ENCODE measurements at regions not wholly inside any gene's neighbourhood (a gene's known extent, or its start where the extent isn't known, plus 50 kb on each side); places are given as distances from the start of the nearest gene placed in this dataset.

DNA sequence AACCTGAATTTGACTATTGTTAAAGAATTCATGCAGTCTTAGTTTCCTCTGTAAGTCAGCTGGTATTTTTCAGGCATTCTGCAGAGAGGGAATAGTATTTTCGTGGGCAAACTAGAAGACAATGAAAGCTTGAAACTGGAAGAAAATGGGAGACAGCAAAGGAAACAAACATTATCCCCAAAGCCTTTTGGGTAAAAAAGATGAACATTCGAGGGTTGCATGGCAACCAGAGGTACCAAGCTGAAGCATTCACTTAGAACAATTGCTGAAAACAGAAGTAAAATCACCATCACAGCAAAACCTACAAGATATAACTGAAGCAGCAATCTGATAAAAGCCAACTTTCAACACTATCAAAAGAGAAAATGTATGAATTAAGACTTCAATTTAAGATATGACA, 233.7 kb downstream of the SCG2 start:
- DNase-seq (ENCODE audit: low read depth in 2 of 3, low spot score in 2 of 3) = no peak

DNA sequence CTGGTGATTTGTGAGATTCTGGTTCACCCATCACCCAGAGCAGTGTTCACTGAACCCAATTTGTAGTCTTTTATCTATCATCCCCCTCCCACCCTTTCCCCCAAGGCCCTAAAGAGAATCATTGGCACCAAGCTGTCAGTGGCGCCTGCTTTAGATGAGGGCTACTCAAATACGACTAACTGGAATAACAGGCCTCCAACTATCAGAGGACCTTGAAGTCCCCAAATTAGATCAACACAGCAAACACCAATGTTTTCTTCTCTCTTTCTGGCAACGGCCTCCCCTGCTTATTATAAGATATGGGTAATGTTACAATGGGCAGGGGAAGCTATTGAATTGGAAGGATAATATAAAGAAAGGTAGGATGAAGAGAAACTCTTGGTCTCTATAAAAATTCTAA, 232.3 kb downstream of the SCG2 start:
- no peak for DNase-seq (ENCODE audit: low read depth in 2 of 3, low spot score in 2 of 3)

DNA sequence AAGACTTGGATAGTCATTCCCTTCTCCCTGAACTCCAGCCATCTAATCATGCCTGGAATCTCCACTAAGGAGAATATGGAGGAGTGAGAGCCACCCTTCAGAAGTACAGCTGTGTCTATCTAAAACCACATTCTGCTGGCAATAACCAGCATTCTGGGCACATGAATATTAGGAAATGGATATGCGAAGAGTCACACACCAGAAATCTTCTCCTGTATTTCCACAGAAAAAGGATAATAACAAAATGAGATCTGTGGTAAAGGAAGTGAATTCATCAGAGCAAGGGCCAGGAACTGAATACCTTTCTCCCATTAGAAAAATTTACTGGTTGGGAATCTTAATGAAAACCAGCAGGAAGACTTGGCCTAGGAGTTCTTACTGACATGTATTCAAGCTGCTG, 218.8 kb downstream of the SCG2 start:
- DNase-seq (ENCODE audit: low read depth in 2 of 3, low spot score in 2 of 3) = no peak

DNA sequence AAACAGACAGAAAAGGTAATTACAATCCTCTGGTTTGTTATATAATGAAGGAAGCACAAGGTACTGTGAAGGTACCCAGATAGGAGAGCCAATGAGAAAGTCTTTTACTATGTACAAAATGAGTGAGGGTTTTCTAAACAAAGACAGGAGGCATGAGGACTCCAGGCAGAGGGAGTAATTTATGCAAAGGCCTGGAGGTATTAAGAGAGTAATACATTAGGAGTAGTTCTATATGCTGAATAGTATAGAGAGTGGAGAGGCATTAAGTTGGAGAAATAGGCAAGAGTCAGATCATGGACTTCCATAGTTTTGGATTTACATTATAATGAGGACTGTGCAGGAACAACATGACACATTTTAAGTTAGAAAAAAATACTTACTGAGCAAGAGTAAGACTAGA, 216.0 kb downstream of the SCG2 start:
- no peak for DNase-seq (ENCODE audit: low read depth in 2 of 3, low spot score in 2 of 3)

DNA sequence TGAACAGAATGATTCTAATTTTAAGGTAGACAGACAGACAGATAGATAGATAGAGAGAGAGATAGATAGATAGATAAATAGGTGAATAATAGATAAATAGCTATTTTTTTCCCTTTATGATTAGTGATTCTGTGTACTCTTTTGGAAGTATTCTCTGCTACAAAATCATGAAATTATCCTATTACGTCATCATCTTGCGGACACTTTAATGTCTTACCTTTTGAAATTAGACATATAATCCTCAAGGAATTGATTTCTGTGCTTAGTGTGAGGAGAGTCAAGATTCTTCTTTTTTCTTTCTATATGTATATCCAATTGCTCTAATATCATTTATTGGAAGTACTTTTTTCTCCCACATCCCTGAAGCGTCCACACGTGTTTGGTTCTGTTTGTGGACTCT, 215.2 kb downstream of the SCG2 start:
- DNase-seq (ENCODE audit: low read depth in 2 of 3, low spot score in 2 of 3) = no peak

DNA sequence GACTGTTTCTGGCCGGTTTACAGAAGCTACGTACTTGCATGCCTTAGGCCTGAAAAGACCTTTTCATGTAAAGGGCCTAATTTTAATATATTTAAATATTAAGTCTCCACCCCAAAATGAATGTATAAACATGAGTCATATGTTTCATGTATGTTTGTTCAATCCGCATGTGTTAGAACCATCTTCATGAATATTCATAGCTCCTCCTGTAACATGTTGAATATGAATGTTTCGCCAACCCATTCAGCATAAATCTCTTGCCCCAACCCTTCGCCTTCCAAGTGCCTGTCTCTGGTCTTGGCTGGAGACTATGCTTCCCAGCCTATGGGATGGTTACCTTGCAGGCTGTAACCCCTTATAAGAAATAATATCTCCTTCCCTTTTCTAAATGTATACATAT, 212.5 kb downstream of the SCG2 start:
- no peak for DNase-seq (ENCODE audit: low read depth in 2 of 3, low spot score in 2 of 3)

DNA sequence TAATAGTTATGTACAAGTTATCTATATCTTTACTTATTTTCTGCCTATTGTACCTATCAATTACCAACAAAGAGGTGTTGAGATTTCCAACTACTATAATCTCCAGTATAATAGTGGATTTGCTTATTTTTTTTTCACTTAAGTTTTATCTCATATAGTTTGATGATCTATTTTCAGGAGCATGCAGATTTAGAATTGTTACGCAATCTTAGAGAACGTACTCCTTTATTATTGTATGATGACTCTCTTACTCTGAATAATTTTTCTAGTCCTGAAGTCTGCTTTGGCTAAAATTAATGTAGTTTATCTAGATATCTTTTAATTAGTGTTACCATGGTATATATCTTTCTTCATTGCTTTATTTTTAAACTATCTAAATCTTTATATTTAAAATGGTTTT, 205.2 kb downstream of the SCG2 start:
- no peak for DNase-seq (ENCODE audit: low read depth in 2 of 3, low spot score in 2 of 3)

DNA sequence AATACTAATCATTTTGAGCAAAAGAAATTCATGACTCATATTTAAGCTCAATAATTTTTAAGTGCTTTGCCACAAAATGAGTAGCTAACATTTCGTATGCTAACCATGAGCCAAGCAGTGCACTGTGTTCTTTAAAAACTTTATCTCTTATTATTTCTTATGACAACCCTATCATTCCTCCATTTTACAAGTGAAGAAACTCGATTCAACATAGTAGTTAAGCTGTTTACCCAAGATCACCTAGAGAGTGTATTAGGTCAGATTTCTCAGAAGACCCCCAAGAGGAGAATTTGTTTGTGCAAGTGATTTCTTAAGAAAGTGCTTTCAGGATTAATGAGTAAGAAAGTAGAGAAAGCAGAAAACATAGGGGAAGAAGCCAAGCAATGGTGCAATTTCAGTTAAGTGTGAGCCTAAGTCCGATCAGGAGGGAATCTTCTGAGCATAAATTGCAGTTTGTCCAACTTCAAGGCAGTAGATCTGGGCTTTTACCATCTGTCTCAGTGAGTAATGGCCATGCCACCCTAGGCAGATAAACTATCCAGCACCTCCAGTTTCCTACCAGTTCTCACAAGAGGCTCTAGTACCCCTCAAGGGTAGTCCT, 202.7 kb downstream of the SCG2 start:
- DNase-seq (ENCODE audit: low read depth in 2 of 3, low spot score in 2 of 3) = no peak

DNA sequence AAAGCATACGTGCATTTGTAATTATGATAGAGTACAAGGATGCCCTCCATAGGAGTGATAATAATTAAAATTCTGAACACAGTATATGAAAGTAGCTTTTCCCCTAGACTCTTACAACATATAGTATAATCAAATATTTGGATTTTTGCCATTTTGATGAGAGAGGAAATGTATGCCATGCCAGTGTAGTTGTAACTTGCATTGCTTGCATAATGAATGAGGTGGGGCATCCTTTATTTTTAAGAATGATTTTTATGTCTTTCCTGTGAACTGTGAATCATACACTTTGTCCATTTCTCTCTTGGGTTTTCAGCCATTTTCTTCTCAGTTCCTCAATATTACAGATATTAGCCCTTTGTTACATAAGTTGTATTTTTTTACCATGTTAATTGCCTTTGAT, 197.5 kb downstream of the SCG2 start:
- DNase-seq (ENCODE audit: low read depth in 2 of 3, low spot score in 2 of 3) = no peak

DNA sequence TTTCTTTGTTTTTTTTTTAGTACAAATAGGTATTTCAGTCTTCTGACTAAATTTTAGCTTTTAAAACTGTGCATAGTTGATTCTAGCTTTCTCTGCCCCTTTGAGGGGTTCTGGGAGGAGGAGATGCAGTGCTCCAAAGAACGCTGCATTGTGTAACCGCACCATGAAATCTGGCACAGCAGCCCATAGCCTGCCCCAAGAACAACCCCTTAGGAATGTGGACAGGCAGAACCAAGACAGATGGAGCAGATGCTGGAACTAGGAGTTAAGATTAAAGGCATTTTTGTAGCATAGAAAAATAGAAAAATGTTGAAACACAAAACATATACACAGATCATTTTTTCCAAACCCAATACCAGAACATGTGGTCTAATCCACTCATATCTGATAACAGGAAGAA, 187.5 kb downstream of the SCG2 start:
- no peak for DNase-seq (ENCODE audit: low read depth in 2 of 3, low spot score in 2 of 3)

DNA sequence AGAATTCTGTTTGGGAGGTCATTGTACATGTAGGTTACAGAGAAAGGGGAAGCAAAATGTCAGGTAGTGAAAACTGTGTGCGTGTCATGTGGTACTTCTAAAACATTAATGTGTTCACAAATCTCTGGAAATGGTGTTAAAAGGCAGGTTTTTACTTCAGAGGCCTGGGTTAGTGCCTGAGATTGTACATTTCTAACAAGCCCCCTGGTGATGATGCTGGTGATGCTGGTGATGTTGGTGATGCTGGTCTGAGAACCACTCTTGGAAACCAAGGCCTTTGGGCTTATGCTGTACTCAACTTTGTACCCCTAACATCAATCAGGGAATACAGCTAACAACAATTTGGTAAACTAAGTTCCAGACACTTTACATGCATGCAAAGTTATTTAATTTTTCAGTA, 187.1 kb downstream of the SCG2 start:
- DNase-seq (ENCODE audit: low read depth in 2 of 3, low spot score in 2 of 3) = no peak

DNA sequence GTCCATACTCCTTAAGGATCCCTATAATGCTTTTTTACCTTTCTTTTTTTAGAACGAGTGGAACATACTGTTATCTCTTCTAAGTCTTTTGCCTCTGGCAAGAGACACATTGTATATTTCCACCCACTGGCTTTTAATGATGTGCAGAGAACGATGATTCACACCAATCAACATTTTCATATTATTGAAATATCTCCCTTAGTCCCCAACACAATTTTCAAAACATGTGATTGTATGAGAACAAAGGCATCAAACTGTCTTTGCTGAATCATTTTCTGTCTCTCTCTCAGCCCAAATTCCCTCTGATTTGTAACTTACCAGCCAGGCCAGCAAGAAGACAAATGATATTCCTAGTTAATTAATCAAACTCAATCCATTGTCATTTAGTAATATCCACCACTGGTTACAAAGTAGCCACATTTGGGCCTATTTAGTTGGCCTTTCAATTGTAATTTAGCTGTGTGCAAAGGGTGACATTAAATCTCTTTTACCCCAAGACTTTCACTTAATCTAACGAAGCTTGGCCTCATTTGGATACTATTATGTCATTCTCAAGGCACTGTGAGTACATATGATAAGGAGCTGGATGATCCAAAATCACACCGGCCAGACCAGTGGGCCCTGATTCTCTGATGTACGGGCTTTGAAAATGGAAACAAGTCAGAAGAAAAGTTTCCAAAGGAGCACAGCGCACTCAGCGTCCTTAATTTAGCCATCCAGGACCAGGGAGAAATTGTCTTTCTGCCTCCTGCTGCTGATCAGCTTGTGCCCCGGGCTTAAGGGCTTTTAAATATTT, 185.1 kb downstream of the SCG2 start:
- no peak for DNase-seq (ENCODE audit: low read depth in 2 of 3, low spot score in 2 of 3)

DNA sequence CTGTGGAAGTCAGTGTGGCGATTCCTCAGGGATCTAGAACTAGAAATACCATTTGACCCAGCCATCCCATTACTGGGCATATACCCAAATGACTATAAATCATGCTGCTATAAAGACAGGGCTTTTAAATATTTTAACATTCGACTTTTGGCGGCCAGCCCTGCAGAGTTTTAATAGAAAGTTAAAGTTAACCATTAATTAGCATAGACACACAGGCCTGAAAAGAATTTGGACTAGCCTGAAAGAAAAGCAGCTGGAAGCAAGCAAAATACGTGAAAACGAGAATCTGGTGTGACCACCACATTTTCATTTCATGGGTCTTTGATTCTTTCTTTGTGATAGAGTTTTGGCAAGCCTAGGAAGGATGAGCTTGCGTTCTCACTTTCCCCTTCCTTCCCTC, 184.0 kb downstream of the SCG2 start:
- no peak for DNase-seq (ENCODE audit: low read depth in 2 of 3, low spot score in 2 of 3)

DNA sequence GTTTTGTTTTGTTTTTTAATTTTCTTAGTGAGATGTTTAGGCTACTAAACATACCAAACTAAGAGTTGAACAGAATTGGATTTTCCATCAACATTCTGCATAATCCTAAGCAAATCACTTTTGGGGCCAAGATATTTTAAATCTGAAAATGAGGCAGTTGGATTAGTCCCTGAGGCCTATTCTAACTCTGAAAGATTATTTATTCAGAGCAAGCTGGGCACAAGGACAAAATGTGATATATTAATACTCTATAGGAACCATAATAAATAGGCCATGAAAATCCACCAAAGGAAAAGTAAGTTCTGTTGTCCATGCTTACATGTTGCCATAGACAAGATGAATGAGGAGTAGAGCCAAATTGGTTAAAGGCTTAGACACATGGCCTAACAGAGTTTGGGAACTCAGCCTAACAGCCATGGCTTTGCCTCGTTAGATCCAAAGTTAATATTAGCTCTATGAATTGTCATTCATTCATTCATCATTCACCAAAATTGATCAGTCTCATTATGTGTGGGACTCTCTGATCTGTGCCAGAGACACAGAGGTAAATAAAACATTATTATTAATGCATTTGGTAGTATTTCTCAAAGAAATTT, 183.5 kb downstream of the SCG2 start:
- no peak for DNase-seq (ENCODE audit: low read depth in 2 of 3, low spot score in 2 of 3)

DNA sequence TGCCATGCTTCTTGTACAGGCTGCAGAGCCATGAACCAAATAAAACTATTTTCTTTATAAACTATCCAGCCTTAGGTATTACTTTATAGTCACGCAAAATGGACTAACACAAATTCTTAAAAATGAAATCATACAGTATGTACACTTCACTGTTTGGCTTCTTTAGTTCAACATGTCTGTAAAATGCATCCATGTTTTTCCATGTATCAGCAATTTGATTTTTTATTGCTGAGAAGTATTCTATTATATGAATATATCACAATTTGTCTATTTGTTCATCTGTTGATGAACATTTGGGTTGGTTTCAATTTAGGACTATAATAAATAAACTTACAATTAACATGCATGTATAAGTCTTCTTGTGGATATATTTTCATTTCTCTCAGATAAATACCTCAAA, 182.1 kb downstream of the SCG2 start:
- no peak for DNase-seq (ENCODE audit: low read depth in 2 of 3, low spot score in 2 of 3)

DNA sequence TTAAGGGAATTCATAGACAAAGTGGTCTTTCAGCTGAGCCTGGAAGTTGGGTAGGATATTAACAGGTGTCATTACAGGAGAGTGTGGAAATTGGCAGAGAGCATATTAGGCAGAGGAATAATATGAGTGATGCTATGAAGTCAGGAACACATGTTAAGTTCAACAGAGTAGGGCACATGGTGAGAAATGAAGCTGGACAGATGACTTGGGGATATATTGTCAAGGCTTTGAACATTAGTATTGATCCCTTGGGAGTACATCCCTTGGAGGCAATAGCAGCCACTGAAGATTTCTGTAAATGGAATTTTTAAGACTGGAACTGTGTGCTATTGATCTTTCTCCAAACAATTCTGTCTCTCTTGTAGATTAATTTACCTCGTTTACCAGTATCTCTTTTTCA, 170.7 kb downstream of the SCG2 start:
- no peak for DNase-seq (ENCODE audit: low read depth in 2 of 3, low spot score in 2 of 3)

DNA sequence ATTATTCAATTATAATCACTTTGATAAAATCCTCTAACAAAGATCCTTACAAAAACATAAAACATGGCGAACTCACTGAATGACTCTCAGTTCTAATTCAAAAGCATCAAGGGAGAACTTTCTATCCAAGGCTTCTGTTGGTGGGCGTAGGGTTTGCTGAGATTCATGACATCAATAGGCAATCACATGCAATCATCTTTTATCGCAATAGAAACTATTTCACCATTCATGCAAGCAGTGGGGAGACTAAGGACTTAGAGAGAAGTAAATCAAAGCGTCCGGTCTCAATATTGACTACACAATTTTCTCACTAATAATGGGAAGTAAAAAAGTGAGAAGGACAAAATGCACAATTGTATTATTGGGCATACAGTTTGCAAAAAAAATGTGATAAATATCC, 168.7 kb downstream of the SCG2 start:
- no peak for DNase-seq (ENCODE audit: low read depth in 2 of 3, low spot score in 2 of 3)

DNA sequence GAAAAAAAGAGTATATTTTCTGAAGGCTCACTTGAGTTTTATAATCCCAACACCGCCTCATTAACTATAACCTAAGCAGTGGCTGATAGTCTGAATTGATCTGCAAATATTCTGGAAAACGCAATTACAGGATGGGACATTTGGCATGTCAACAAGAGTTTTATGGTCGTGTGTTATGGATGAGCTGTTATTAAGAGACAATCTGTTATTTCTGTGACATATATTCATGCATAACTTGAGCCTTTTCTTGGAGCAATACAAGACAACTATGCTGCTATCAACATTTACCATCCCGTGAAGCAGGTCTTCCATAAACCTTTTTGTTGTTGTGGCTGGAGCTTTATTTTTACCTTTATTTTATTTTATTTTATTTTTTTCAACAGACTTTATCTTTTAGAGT, 164.4 kb downstream of the SCG2 start:
- DNase-seq (ENCODE audit: low read depth in 2 of 3, low spot score in 2 of 3) = no peak

DNA sequence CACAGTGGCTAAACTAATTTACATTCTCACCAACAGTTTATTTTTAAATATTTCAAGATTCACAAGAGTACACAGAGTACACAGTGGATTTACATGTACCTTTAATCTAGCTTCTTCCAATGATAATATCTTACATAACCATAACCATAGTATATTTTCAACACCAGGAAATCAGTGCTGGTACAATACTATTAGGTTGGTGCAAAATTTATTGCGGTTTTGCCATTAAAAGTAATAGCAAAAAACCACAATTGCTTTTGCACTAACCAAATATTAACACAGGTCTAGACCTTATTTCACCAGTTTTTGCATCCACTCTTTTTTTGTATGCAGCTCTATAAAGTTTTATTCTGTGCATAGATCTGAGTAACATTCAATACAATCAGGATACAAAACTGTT, 163.0 kb downstream of the SCG2 start:
- DNase-seq (ENCODE audit: low read depth in 2 of 3, low spot score in 2 of 3) = no peak

DNA sequence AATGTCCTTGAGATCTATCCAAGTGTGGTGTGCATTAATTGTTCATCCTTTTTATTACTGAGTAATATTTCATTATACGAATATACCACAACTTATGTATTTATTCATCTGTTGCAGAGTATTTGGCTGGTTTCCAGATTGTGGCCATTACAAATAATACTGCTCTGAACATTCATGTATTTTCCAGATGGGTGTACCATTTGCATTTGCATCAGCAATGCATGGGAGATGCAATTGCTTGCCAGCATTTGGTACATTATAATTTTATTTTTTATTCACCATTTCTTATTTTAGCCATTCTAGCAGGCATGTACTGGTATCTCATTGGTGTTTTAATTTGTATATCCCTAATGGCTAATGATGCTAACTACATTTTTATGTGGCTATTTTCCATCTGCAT, 162.4 kb downstream of the SCG2 start:
- no peak for DNase-seq (ENCODE audit: low read depth in 2 of 3, low spot score in 2 of 3)

DNA sequence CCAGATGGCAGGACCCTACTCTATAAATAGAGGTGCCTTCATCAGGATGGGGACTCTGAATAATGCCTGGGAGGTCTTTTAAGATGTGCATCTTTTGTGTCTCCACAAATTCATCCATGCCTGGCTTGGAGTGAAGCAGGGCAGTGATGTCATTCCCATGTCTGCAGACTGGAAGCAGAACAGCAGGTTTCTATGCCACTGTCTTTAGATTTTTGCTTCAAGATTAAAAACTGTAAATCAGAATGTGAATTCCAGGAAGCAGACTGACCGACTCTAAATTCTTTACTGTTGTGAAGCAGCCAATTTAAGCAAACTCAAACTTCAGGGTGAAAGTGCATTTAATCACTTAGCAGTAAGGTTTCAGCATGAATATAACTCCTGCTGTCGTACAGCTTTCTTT, 159.3 kb downstream of the SCG2 start:
- no peak for DNase-seq (ENCODE audit: low read depth in 2 of 3, low spot score in 2 of 3)

DNA sequence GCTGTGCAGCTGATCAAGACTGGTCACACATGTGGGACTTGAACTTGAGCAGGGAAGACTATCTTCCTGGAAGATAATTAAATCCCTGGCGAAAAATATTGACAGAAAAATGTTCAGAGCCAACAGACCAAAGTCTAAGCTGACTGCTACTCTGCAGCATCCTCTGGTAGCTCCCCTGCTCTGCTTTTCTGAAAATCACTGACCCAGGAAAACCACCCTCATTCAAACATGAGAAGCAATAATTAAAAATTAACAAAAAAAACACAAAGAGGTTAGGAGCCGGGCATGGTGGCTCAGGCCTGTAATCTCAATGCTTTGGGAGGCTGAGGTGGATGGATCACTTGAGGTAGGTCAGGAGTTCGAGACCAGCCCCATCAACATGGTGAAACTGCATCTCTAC, 151.9 kb downstream of the SCG2 start:
- no peak for DNase-seq (ENCODE audit: low read depth in 2 of 3, low spot score in 2 of 3)

Data from hematopoietic multipotent progenitor cell (in vitro differentiated cells).